Astrocyte of the spinal cord (primary cell): ENCODE measurements at regions not wholly inside any gene's neighbourhood (a gene's known extent, or its start where the extent isn't known, plus 50 kb on each side); places are given as distances from the start of the nearest gene placed in this dataset.

Experiments used
- DNase-seq: peaks from one replicate; pipeline ENCODE4 v3.0.0; 2011; ENCODE audit warnings: low read depth, low spot score
- H3K4me3 ChIP-seq: 2 replicates; pipeline ENCODE4 v1.5.1; 2011; ENCODE audit warnings: low read depth, mild to moderate bottlenecking, low read length, moderate library complexity
- in situ Hi-C: cut with HindIII; loops from 2 replicates; pipeline ENCODE4 v1.10.0; 2017; ENCODE audit warnings: low sequenced_read_pairs
- TF ChIP-seq, protein P1 (sequence below): IDR thresholded peaks from 2 replicates; pipeline ENCODE4 v1.5.1; 2012; ENCODE audit warnings: low read depth, mild to moderate bottlenecking, low read length, inconsistent platforms

DNA sequence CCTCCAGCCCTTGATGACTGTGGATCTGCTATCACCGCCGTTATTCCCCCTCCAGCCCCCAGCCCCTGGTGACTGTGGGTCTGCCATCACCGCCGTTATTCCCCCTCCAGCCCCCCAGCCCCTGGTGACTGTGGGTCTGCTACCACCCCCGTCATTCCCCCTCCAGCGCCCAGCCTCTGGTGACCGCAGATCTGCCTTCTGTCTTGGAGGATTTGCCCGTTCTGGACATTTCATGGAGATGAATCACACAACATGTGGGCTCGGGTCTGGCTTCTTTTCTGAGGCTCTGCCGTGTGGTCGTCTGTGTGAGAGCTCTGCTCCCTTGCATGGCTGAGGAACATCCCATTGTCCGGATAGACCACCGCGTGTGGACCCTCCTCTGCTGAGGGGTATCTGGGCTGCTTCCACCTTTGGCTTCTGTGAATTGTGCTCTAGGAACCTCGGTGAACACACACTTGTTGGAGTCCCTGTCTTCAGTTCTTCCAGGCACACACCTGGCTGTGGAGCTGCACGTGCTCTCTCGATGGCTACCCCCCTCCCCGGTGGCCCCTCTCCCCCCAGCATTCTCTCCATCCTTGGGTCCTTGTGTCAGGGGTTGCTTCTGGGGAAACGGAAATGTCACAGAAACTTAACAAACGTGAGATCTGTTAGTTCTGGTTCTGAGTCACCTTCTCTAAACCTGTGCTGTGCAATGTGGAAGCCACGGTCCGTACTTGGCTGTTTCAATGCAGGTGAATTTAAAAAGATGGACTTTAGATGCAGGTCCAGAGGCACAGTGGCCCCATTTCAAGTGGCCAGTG, 105.3 kb upstream of the COL5A1 start:
- no peak overlapping the region for H3K4me3 ChIP-seq
- TF ChIP-seq, protein P1, sequence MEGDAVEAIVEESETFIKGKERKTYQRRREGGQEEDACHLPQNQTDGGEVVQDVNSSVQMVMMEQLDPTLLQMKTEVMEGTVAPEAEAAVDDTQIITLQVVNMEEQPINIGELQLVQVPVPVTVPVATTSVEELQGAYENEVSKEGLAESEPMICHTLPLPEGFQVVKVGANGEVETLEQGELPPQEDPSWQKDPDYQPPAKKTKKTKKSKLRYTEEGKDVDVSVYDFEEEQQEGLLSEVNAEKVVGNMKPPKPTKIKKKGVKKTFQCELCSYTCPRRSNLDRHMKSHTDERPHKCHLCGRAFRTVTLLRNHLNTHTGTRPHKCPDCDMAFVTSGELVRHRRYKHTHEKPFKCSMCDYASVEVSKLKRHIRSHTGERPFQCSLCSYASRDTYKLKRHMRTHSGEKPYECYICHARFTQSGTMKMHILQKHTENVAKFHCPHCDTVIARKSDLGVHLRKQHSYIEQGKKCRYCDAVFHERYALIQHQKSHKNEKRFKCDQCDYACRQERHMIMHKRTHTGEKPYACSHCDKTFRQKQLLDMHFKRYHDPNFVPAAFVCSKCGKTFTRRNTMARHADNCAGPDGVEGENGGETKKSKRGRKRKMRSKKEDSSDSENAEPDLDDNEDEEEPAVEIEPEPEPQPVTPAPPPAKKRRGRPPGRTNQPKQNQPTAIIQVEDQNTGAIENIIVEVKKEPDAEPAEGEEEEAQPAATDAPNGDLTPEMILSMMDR, result no peak
- peak; percentile 85 for DNase-seq
- in situ Hi-C loops, result no loop called here

DNA sequence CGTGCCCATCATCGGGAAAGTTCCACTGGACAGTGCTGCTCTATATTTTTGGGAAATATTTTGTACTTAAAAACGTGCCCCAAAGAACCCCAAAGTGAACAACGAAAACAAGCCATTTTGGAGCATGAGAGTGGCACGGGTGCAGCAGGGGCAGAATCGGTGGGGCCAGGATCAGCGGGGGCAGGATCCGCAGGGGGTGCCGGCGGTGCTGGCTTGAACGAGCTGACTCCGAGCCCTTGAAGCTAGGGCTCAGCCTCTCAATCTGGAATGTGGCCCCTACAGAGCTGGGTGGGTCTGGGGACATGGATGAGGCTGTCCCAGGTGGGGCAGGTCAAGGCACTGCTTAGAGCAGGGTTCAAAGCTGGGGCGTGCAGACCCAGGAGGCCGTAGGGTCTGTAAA, 104.7 kb upstream of the COL5A1 start:
- in situ Hi-C loops, result no loop called here
- no peak for DNase-seq

DNA sequence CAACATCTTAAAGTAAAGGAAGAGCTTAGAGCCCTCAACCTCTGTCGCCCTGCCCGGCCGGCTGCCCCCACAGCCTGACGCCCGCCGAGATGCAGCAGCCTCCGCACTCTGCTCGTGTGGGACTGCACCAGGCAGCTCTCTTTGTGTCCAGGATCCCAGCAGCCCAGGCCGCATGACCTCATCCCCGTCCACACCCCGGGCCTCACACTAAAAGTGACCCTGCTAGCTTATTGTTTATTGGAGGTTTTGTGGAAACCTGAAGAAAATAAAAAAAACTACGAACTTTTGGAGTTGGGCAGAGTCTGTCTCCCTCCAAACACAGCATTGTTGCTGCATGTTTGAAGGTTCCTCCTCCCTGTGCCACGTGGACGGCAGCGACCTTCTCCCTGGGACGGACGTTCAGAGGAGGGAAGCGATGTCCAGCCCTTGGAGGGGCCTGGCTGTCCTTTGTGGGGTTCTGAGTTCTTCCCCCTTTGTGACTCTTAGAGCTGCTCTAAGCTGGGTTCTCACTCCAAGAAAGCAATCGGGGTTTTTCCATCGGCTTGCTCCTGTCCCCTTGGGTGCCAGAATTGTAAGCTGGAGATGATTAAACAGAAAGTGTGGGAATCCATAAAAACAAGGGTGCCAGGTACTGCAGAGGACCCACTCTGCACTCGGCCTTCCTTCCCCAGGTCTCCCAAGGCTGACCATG, 103.5 kb upstream of the COL5A1 start:
- in situ Hi-C loops, result no loop called here
- no peak for DNase-seq
- no peak overlapping the region for H3K4me3 ChIP-seq
- TF ChIP-seq, protein P1, result no peak

More for the DNA sequence above, 104.7 kb upstream of the COL5A1 start:
- TF ChIP-seq, protein P1, result no peak
- H3K4me3 ChIP-seq, result no peak overlapping the region

DNA sequence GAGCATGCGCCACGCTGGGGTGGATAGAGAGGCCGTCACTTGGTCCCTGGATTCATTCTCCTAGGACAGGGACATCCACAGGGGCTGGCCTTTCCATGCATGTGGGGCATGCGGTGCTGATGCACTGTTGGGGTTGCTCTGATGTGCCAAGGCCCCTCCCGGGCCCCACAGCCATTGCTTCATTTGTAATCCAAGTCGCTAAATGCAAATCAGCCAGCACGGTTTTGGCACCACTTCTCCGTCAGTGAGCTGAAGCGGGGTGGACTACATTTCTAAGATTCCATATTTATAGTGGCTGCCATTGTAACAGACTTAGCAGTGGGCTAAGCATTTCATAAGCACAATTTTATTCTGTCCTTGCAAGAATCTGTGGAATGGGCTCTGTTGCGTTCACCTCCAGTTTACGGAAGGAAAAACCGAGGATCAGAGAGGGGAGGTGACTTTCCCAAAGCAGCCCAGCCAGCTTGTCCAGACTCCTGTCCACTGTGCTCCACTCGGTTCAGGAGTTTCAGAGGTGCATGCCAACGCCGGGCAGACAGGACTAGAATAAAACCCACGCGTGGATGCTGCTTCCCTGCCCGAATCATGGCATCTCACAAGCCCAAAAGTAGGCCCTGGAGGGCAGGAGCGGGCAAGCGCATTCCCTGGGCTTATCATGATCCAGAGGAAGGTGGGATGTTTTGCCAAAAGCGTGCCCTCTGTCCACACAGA, 102.6 kb upstream of the COL5A1 start:
- TF ChIP-seq, protein P1, result no peak
- in situ Hi-C loops, result no loop called here
- DNase-seq, result no peak
- no peak overlapping the region for H3K4me3 ChIP-seq

DNA sequence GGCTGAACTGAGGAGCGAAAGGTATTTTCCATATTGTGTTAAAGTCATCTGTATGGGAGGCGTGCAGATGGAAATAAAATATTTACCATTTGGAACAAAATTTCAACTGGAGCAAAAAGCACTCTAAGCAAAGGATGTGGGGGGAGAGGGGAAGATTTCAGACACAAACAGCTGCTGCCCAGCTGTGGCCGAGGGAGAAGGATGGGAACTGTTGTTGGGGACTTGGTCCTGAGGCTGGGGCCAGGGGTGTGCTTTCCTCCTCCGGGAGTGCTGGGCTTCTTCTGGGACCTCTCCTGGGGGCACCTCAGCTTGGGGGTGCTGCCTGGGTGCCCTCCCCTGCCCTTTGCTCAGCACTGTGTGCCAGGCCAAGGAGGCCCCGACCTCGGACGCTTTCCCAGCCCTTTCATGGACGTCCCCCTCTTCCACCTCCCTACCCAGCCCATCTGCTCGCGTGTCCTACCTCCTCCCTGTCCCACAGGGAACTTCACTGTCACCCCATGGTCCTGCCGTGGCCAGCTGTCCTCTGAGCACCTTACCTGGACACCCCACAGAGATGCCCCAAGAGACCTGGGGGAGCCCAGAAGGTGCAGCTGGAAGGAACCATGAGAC, 101.9 kb upstream of the COL5A1 start:
- in situ Hi-C loops, result no loop called here
- DNase-seq, result no peak
- H3K4me3 ChIP-seq, result no peak overlapping the region
- TF ChIP-seq, protein P1, result no peak

DNA sequence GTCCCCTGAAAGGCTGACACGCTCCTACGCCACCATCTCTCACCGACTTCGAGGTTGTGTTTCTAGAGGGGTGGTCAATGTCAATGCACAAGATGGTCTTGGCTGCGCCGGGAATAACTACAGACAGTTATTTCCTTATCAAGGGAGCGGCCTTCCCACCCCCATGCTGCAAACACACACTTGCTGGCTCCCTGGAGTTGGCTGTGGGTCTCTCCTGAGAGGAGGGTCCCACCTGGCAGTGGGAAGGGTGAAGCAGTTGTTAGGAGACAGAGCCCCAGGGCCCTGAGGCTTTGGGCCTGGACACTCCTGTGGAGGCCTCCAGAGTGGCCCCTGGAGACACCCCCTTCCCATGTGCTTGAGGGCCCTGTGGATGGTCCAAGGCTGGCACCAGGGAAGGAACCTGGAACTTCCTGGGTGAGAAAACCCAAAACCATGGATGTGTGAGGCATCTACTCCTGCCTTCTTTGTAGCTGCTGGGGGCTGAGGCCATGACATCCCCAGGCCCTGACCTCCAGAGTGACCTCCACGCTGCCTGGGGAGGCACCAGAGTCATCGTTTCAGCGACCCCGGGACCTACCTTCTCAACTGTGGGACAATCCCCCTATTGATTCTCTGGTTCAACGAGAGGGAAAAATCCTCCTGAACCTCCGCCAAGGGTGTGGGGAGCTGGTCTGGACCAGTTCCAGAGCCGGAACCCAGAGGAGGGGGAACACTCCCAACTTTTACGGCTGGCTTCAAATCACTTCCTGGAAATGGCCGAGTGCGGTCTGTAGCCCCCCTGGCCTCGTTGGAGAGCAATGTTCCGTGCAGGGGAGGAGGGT, 101.1 kb upstream of the COL5A1 start:
- TF ChIP-seq, protein P1, result no peak
- in situ Hi-C loops, result no loop called here
- no peak overlapping the region for H3K4me3 ChIP-seq
- DNase-seq, result no peak
